ENCODE measurements at regions not wholly inside any gene's neighbourhood (a gene's known extent, or its start where the extent isn't known, plus 50 kb on each side); places are given as distances from the start of the nearest gene placed in this dataset.
"Not testable (repeated sequence)": the region's sequence is repeated elsewhere in the genome, so short reads cannot be mapped to it uniquely, and the experiment has no call there.

DNA sequence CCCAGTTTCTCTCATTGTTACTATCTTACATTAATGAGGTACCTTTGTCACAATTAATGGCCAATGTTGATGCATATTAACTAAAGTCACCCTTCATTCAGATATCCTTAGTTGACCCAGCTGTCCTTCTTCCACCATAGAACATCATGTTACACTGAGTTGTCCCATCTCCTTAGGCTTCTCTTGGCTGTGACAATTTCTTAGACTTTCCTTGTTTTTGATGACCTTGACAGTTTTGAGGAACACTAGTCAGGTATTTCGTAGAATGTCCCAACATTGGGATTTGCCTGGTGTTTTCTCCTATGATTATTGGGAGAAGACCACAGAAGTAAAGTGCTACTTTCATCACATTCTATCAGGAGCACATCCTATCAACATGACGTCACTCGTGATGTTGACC lies 261.8 kb downstream of the BCL2L11 start:
- TF ChIP-seq, protein P1, sequence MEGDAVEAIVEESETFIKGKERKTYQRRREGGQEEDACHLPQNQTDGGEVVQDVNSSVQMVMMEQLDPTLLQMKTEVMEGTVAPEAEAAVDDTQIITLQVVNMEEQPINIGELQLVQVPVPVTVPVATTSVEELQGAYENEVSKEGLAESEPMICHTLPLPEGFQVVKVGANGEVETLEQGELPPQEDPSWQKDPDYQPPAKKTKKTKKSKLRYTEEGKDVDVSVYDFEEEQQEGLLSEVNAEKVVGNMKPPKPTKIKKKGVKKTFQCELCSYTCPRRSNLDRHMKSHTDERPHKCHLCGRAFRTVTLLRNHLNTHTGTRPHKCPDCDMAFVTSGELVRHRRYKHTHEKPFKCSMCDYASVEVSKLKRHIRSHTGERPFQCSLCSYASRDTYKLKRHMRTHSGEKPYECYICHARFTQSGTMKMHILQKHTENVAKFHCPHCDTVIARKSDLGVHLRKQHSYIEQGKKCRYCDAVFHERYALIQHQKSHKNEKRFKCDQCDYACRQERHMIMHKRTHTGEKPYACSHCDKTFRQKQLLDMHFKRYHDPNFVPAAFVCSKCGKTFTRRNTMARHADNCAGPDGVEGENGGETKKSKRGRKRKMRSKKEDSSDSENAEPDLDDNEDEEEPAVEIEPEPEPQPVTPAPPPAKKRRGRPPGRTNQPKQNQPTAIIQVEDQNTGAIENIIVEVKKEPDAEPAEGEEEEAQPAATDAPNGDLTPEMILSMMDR (IDR thresholded peaks at IDR 0.05; ENCODE audit: borderline replicate concordance, extremely low read depth, low read length, poor library complexity, severe bottlenecking), result not testable (repeated sequence)
- TF ChIP-seq EZH2 (IDR thresholded peaks at IDR 0.05; ENCODE audit: borderline replicate concordance, low read depth, low read length, severe bottlenecking), result not testable (repeated sequence)
